ENCODE measurements at regions not wholly inside any gene's neighbourhood (a gene's known extent, or its start where the extent isn't known, plus 50 kb on each side); places are given as distances from the start of the nearest gene placed in this dataset.
A peak's percentile ranks its signal among the peaks of the same experiment; 100 is the strongest.
"Not testable (repeated sequence)": the region's sequence is repeated elsewhere in the genome, so short reads cannot be mapped to it uniquely, and the experiment has no call there.

DNA sequence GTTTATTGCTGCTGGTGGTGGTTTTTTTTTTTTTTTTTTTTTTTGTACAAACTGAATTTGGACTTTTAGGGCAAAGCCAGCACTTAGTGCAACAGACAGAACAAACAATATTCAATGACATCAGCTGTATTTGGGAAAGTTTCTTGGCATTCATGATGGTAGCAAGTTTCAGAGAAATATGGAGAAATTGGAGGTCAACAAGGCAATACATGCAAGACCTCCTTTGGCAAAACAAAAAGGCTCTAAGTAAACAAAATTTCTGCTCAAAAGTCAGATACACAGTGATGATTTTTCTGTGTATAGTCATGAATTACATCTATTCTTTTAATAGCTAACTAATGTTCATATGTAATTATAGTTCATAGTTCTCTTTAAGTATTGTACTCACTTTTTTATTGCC, 612.5 kb upstream of the LUZP2 start:
- DNase-seq = no peak
- intact Hi-C loops (cut with DNase I) = no loop called here

DNA sequence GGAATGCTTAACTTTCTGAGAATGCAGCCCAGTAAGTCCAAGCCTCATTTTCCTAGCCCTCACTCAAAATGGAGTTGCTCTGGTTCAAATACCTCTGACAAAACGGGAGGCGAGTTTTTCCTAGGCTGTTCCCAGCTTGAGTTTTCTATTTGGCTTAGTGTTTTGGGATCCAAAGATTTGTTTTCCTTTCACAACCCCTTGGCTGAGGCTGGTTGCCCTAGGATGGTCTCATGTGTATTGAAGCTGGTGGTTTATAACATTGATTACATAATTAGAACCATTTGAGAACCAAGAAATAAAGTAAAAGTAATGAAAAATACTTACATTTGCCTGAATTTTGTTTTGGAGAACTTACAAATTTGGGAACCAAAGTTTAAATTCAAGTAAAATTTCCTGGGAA, 611.1 kb upstream of the LUZP2 start:
- no peak for DNase-seq
- intact Hi-C loops (cut with DNase I) = no loop called here

DNA sequence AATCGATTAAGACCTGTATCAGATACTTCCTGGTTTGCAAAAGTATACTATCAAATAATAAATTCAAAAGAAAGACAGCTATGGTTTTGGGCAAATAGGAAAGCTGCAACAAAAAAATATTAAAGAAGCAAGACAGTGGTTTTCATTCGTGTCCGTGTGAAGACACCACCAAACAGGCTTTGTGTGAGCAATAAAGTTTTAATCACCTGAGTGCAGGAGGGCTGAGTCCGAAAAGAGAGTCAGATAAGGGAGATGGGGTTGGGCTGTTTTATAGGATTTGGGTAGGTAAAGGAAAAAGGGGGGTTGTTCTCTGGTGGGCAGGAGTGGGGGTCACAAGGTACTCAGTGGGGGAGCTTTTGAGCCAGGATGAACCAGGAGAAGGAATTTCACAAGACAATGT, 609.7 kb upstream of the LUZP2 start:
- DNase-seq; intact Hi-C loops (cut with DNase I): not testable (repeated sequence)

DNA sequence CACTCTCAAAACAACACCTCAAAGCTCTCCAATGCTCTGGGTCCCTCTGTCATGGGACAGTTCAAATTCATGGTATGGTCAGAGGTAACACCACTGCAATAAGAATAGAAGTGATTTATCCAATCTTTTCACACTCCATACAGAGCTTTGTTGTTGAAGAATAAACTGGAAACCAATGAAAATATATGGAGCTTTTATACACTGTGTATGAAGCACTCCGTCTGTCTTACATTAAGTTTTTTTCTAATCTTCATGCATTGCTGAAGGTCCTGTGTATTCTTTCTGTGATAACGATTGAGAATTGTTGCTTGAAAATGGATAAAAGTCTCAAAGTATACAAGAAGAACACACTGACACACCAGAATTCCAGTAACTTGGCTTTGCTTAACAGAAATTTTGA, 603.7 kb upstream of the LUZP2 start:
- no peak for DNase-seq
- intact Hi-C loops (cut with DNase I) = no loop called here

DNA sequence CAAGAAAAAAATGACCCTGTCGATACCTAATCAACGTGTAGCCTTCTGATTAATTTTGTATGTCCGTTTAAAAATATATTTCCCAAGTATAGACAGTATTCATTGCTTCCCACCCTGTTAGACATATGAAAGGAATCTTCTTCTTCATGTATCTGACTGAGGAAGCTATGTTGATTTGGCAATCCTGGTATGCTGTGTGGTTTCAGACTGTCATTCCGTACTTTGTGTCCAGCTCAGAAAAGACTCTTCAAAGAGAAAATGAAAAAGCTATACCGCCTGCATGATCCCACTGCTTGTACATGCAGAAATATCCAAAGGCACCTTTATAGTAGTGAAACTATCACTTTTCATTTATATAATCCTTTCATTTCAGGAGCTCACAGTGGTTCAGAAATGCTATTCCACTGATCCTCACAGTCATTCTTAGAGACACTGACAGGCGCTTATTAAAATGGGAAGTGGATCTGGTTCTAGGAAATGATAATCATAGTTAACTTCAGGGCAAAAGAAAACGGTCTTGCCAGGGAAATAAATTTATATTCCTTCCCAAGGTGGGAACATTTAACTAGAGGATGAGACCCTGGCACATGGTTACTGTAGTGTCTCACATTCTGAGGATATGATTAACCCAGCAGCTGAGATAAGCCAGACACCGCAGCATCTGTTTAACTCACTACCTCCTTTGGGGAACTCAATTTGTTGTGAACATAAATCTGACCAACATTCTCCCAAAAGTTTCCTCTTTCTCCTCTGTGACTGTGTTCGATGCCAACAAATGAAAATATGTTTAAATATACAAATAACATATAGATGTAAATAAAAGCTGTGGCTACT, 599.2 kb upstream of the LUZP2 start:
- intact Hi-C loops (cut with DNase I) = no loop called here

DNA sequence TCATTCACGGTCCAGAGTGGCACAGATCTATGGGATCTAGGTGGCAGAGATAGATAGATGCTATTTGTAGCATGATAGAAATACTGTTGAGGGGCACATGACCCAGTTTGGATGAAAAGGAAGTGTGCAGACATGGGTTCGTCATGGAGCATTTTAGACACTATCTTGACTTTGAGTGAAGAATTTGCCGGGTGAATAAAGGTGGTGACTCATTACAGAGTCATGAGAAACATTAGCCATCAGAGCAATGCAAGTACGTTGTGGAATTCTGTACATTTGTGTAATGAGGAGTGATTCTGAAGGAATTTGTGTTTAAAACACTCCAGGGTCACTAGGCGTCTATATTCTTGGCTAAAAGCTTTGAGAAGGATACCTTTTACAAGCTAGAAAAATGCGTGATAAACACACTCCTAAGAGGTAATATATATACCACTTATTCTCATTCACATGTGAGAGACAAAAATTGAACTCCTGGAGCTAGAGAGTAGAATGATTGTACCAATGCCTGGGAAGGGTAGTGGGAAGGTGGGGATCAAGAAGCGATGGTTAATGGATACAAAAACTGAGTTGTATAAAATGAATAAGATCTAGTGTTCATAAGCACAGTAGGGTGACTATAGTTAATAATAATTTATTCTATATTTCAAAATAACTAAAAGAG, 593.7 kb upstream of the LUZP2 start:
- intact Hi-C loops (cut with DNase I) = no loop called here
- DNase-seq = no peak

More for the DNA sequence above, 599.2 kb upstream of the LUZP2 start:
- DNase-seq = no peak

DNA sequence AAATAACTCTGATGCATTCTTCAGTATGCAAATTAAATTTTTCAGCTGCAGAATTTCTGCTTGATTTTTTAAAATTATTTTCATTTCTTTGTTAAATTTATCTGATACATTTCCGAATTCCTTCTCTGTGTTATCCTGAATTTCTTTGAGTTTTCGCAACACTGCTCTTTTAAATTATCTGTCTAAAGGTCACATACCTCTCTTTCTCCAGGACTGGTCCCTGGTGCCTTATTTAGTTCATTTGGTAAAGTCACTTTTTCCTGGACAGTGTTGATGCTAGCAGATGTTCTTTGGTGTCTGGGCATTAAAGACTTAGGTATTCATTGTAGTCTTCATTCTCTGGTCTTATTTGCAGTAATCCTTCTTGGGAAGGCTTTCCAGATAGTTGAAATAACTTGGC, 577.4 kb upstream of the LUZP2 start:
- no peak for DNase-seq
- intact Hi-C loops (cut with DNase I) = no loop called here

DNA sequence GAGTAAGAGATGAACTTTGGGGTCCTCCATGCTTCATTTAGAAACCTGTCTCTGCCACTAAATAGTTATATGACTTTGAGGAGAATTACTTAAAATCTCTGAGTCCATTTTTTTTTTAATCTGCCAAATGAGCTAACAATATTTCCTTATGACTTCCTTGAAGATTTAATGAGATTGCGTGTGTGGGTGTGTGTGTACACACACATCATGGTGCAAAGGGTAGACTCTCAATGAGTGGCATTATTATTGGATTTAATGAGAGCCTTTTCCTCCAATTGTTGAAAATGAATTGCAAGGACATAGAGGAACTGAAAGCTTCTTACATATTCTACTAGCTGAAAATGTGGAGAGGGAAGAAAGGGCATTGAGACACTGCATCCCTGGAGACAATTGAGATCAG, 573.5 kb upstream of the LUZP2 start:
- no peak for DNase-seq
- intact Hi-C loops (cut with DNase I) = no loop called here

DNA sequence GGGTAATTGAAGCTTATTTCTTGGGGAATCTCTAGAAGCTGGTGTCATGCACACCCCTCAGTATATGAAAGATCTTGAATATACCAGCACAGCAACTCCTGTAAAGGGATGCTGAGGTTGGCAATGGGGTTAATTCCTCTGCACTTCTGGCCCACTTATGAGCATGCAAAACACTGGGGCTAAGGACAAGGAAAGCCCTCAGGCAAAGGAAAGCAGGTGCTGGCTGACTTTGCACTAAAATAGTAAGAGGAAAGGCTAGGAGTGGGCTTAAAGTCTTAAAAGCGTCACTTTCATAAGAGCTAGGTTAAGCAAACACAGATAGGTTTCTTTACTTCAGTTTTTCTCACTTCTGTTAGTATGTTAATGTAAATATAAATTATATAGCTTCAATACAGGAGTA, 572.6 kb upstream of the LUZP2 start:
- intact Hi-C loops (cut with DNase I) = no loop called here
- DNase-seq = no peak

DNA sequence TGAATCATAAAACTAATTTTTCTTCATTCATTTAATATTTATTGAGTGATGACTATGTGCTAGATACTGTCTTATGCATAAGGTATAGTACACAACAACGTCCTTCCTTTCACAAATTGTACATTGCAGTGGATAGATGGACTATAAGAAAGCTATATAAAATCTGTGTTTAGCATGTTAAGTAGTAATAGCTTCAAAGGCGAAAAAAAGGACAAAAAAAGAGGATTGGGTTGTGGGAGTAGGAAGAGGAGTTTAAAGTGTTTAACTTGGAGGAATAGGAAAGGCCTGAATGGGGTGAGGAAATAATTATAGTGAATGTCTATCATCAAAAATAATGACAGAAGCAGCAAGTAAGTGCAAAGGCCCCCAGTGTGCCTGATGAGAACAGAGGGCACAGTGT, 565.4 kb upstream of the LUZP2 start:
- no peak for DNase-seq
- intact Hi-C loops (cut with DNase I) = no loop called here

DNA sequence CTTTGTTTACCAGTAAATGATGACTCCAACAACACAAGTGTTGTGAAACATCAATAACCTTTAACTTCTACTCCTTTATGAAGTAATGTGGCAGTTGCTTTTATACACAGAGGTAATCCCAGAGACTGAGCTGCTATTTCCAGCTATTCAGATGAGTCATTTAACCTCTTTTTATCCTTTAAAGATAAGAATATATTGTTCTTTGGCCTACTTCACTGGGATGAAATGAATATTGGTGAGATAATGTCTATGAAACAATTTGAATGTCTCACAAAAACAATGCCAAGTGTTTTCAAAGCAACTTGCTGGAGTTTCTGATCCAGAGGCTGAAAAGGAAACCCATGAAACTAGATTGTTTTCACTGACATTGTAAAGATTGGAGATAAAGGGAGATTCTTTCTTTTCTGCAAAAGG, 564.4 kb upstream of the LUZP2 start:
- DNase-seq = no peak
- intact Hi-C loops (cut with DNase I) = no loop called here

DNA sequence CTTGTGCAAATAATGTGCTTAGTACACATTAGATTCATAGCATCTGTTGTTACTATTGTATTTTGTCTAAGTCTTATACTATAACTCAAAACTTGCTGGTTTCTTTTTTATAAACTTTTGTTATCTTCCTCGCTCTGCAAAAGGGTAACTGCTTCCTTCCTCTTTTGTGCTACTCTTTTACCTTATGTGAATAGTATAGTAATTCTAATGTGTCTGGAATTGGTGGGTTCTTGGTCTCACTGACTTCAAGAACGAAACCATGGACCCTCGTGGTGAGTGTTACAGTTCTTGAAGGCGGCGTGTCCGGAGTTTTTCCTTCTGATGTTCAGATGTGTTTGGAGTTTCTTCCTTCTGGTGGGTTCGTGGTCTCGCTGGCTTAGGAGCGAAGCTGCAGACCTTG, 563.1 kb upstream of the LUZP2 start:
- intact Hi-C loops (cut with DNase I) = no loop called here
- DNase-seq = no peak

DNA sequence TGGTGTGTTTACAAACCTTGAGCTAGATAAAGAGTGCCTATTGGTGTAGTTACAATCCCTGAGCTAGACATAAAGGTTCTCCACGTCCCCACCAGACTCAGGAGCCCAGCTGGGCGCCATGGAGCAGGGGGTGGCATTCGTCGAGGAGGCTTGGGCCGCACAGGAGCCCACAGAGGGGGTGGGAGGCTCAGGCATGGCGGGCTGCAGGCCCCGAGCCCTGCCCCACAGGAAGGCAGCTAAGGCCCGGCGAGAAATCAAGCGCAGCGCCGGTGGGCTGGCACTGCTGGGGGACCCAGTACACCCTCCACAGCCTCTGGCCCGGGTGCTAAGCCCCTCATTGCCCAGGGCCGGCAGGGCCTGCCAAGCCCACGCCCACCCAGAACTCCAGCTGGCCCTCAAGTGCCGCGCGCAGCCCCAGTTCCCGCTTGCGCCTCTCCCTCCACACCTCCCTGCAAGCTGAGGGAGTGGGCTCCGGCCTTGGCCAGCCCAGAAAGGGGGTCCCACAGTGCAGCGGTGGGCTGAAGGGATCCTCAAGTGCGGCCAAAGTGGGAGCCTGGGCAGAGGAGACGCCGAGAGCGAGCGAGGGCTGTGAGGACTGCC, 562.1 kb upstream of the LUZP2 start:
- DNase-seq; intact Hi-C loops (cut with DNase I): not testable (repeated sequence)

DNA sequence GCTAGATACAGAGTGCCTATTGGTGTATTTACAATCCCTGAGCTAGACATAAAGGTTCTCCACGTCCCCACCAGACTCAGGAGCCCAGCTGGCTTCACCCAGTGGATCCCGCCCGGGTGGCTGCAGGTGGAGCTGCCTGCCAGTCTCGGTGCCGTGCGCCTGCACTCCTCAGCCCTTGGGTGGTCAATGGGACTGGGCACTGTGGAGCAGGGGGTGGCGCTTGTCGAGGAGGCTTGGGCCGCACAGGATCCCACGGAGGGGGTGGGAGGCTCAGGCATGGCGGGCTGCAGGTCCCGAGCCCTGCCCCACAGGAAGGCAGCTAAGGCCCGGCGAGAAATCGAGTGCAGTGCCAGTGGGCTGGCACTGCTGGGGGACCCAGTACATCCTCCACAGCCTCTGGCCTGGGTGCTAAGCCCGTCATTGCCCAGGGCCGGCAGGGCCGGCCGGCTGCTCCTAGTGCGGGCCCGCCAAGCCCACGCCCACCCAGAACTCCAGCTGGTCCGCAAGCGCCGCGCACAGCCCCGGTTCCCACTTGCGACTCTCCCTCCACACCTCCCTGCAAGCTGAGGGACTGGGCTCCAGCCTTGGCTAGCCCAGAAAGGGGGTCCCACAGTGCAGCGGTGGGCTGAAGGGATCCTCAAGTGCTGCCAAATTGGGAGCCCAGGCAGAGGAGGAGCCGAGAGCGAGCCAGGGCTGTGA, 554.6 kb upstream of the LUZP2 start:
- peak in 2 of 10 donors; percentile 80 to 82 for DNase-seq
- intact Hi-C loops (cut with DNase I) = not testable (repeated sequence)

DNA sequence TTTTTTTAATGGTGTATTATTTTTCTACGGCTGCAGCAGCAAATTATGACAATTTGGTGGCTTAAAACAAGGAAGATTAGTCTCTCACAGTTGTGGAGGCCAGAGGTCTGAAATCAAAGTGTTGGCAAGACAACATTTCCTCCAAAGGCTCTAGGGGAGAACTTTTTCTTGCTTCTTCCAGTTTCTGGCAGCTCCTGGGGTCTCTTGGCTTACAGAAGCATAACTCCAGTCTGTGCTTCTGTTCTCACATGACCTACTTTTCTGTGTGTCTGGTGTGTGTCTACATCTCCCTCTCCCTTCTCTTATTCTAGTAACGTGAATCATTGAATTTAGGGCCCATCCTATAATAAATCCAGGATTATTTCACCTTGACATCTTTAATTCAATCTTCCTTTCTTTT, 551.9 kb upstream of the LUZP2 start:
- intact Hi-C loops (cut with DNase I) = no loop called here
- no peak for DNase-seq

DNA sequence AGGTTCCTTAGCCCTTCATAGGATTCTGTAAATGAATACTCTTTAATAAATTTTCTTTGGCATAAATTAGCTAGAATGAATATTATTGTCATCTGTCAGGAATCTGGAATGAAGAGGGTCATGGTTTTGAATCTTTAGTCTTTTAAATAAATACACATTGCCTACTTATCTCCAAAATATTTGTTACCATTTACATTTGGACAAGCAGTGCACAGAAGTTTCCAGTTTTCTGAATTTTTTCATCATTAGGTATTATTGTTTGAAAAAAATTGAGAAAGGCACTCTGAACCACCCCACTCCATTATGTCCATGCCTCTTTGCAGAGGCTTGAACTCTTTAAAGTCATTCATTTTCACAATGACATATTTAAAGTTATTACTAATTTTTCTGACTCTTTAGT, 549.0 kb upstream of the LUZP2 start:
- no peak for DNase-seq
- intact Hi-C loops (cut with DNase I) = no loop called here

DNA sequence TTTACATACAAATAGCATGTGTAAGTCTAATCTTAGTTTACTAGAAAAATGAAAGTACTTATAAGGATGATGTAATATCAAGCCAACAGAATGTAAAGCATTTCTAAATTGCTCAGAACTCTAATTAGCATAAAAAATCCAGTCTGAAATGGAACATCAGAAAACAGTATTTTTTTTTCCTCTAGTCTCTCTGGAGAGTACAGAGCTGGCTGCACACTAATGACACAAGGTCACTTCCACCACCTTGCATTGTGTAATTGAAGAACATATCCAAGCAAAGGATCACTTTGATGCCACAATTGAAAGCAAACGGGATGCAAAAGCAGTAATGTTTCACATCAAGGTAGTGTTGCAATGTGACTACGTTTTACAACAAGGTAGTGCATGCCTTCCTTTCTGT, 548.0 kb upstream of the LUZP2 start:
- DNase-seq = no peak
- intact Hi-C loops (cut with DNase I) = no loop called here

DNA sequence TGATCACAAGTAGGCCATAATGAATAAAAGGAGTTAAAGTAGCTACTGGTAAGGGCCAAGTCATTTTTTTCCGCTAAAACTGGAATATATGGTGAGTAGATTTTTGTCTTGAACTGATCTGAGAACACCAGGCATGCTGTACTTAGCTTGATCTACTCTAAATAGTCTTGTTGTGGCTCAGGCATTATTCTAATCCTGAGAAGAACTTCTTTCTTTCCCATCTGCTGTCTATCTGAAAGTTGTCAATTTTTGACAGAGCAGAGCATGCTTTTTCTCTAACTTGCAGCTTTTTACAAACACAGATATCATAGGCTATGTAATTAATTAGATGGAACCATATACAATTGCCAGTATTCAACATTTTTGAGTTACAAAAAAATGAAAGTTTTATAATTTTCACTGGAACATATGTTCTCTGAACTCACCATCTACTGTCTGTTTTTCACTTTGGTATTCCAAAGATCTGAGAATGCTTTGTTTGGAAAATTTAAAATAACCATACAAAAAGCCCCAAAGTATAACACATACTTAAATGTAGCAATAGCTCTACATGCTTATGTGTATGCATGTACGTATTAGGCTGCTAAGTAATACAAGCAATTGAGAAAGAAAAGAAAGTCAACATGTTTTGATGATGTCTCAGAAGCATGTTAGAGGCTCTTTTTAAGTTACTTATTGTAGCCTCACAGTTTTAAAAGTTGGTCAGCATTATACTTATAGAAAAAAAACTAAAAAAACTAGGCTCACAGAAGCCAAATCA, 542.7 kb upstream of the LUZP2 start:
- intact Hi-C loops (cut with DNase I) = no loop called here
- DNase-seq = no peak

DNA sequence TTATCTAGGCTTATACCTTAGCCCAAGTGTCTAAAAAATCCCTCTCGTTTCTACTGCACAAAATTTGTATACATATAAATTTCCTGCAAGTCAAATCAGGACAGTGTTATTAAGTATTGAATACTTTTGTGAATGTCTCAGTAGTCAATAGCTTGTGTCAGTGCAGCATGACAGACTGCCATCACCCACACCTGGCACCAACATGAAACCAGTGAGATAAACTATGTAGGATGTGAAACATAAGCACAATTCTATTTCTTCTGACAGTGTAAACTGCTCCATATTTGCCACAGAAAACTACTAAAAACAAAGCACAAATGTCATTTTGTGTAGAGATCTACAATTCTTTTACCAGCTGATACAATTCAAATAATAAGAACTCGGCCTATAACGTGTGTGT, 542.1 kb upstream of the LUZP2 start:
- DNase-seq = no peak
- intact Hi-C loops (cut with DNase I) = no loop called here

DNA sequence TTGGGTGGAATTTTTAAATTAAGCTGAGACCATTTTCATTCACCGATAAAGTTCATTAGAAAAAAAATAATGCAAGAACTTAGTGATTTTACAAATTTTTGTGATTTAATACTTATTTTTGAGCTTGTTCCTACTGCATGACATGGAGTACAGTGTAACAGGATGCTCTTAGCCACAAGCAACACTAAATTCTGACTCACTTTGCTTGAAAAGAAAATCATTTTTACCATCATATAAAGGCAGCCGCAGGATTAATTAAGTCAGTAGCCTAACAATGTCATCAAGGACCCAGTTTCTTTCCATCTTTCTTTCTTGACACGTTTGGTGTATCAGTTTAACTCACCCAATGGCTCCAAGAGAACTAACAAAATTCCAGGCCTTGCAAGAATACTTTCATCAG, 540.3 kb upstream of the LUZP2 start:
- intact Hi-C loops (cut with DNase I) = no loop called here
- DNase-seq = no peak

DNA sequence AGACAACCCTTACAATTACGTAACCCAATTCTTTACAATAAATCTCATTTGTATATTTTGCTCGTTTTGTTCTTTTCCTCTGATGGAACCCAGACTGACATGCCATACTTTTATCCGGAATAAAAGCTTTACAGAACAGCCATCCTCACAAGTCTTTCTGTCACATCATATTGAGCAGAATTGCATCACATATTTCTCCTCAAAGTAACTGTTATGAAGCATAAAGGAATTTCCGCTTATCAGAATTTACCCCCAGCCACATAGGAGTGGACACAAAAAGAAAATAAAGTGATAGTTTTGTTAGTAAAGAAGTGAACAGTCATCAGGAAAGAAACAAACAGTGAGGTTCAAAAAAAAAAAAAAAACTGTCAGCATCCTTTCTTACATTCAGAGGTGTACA, 539.5 kb upstream of the LUZP2 start:
- DNase-seq = no peak
- intact Hi-C loops (cut with DNase I) = no loop called here

All from posterior cingulate gyrus (tissue), 11 donors.